Sigmoid colon (tissue), 4 donors: ENCODE measurements at regions not wholly inside any gene's neighbourhood (a gene's known extent, or its start where the extent isn't known, plus 50 kb on each side); places are given as distances from the start of the nearest gene placed in this dataset.

Source experiments
- CTCF ChIP-seq, 4 experiments: fragments of 450-650 bp in 3 of 4; fragments of 200-600 bp in 1 of 4; IDR thresholded peaks; one replicate each; pipeline ENCODE4 v1.5.1; 2016 to 2019; ENCODE audit warnings: antibody characterized with exemption in 4 of 4, mild to moderate bottlenecking in 3 of 4, moderate library complexity in 2 of 4
- POLR2AphosphoS5 ChIP-seq, 4 donors: sonication (generic); formaldehyde crosslinking; IDR thresholded peaks; one replicate each; pipeline ENCODE4 v1.6.1; 2017; ENCODE audit warnings: antibody characterized with exemption in 4 of 4

- TF ChIP-seq CTCF (IDR thresholded peaks at IDR 0.05) (no peak), POLR2AphosphoS5 (IDR thresholded peaks at IDR 0.05) (no peak)
These were observed 145.0 kb upstream of the ZMIZ1 start for GRCh38 chr10:78923647-78924318.
